Keratinocyte (primary cell): ENCODE measurements at regions not wholly inside any gene's neighbourhood (a gene's known extent, or its start where the extent isn't known, plus 50 kb on each side); places are given as distances from the start of the nearest gene placed in this dataset.
"Not testable (repeated sequence)": the region's sequence is repeated elsewhere in the genome, so short reads cannot be mapped to it uniquely, and the experiment has no call there.

Experiments used
- EZH2 ChIP-seq: IDR thresholded peaks from one replicate; pipeline ENCODE4 v1.6.1; 2012; ENCODE audit warnings: inconsistent platforms, mild to moderate bottlenecking, low read length, moderate library complexity
- TF ChIP-seq, protein P1 (sequence below), 3 experiments: IDR thresholded peaks in 1 of 3; conservative IDR thresholded peaks in 1 of 3; optimal IDR thresholded peaks in 1 of 3; 2 replicates in 2 of 3; 3 replicates in 1 of 3; pipeline versions ENCODE3 to v1.5.1; 2011; ENCODE audit warnings: low read length in 3 of 3, mild to moderate bottlenecking in 3 of 3, moderate library complexity in 2 of 3, control low read depth in 1 of 3, inconsistent platforms in 1 of 3; ENCODE audit not compliant: insufficient read depth in 2 of 3; ENCODE audit errors: extremely low read depth in 1 of 3

- TF ChIP-seq, protein P1, sequence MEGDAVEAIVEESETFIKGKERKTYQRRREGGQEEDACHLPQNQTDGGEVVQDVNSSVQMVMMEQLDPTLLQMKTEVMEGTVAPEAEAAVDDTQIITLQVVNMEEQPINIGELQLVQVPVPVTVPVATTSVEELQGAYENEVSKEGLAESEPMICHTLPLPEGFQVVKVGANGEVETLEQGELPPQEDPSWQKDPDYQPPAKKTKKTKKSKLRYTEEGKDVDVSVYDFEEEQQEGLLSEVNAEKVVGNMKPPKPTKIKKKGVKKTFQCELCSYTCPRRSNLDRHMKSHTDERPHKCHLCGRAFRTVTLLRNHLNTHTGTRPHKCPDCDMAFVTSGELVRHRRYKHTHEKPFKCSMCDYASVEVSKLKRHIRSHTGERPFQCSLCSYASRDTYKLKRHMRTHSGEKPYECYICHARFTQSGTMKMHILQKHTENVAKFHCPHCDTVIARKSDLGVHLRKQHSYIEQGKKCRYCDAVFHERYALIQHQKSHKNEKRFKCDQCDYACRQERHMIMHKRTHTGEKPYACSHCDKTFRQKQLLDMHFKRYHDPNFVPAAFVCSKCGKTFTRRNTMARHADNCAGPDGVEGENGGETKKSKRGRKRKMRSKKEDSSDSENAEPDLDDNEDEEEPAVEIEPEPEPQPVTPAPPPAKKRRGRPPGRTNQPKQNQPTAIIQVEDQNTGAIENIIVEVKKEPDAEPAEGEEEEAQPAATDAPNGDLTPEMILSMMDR (optimal IDR thresholded peaks at IDR 0.05 in 1 of 3, IDR thresholded peaks at IDR 0.05 in 1 of 3, conservative IDR thresholded peaks at IDR 0.05 in 1 of 3; ENCODE audit: extremely low read depth in 1 of 3, insufficient read depth in 2 of 3, low read length in 3 of 3): not testable (repeated sequence)
- TF ChIP-seq EZH2: not testable (repeated sequence)
These were observed 93.1 kb upstream of the THOC3 start for GRCh38 chr5:176061269-176061622.
